Uterus (tissue), 3 donors: ENCODE measurements at regions not wholly inside any gene's neighbourhood (a gene's known extent, or its start where the extent isn't known, plus 50 kb on each side); places are given as distances from the start of the nearest gene placed in this dataset.

Experiments
- DNase-seq, 2 donors: peaks; one replicate each; pipeline ENCODE4 v3.0.0-alpha.2; 2019 to 2020
- H3K27ac ChIP-seq, 2 donors: fragments of 200-600 bp; sonication (generic); 1 replicate in 1 of 2; 2 replicates in 1 of 2; pipeline ENCODE4 v1.5.1; 2016 to 2018
- H3K27me3 ChIP-seq, 2 donors: fragments of 200-600 bp; sonication (generic); one replicate each; pipeline ENCODE4 v1.5.1; 2018 to 2019; ENCODE audit warnings: control low read depth in 1 of 2
- H3K36me3 ChIP-seq, 2 donors: fragments of 200-600 bp; sonication (generic); one replicate each; pipeline ENCODE4 v1.5.1; 2019; ENCODE audit warnings: control low read depth in 1 of 2
- H3K4me1 ChIP-seq, 2 donors: fragments of 200-600 bp; sonication (generic); one replicate each; pipeline ENCODE4 v1.5.1; 2018 to 2019; ENCODE audit warnings: control low read depth in 1 of 2
- H3K4me3 ChIP-seq, 2 donors: fragments of 200-600 bp; sonication (generic); 1 replicate in 1 of 2; 2 replicates in 1 of 2; pipeline ENCODE4 v1.5.1; 2018 to 2019; ENCODE audit warnings: mild to moderate bottlenecking in 1 of 2
- H3K9me3 ChIP-seq, 2 donors: fragments of 200-600 bp; sonication (generic); one replicate each; pipeline ENCODE4 v1.5.1; 2019; ENCODE audit warnings: control low read depth in 1 of 2
- CTCF ChIP-seq, 4 experiments: fragments of 200-600 bp in 2 of 4; fragments of 450-650 bp in 2 of 4; sonication (generic) in 2 of 4; IDR thresholded peaks; one replicate each; pipeline ENCODE4 v1.5.1; 2016 to 2019; ENCODE audit warnings: antibody characterized with exemption in 4 of 4, mild to moderate bottlenecking in 2 of 4, moderate library complexity in 1 of 4
- POLR2A ChIP-seq, 2 donors: fragments of 450-650 bp; IDR thresholded peaks; one replicate each; pipeline ENCODE4 v1.6.1; 2016; ENCODE audit warnings: antibody characterized with exemption in 2 of 2, mild to moderate bottlenecking in 1 of 2, moderate library complexity in 1 of 2
- intact Hi-C: fragments of 100-400 bp; cut with DNase I; formaldehyde crosslinking; loops from one replicate; pipeline ENCODE4 v1.15.1; 2023; ENCODE audit warnings: low total_unique reads
- donor health status: DM: yes; HTN: yes; CAD: no.

- Histone ChIP-seq H3K36me3 (no peaks in the 10 kb centered on the region), H3K4me1 (no peaks in the 10 kb centered on the region), H3K27me3 (peaks cover 0 to 3% of the 10 kb centered on the region in 2 donors), H3K9me3 (no peaks in the 10 kb centered on the region), H3K4me3 (no peak overlapping the region), H3K27ac (no peak overlapping the region)
- intact Hi-C loops, result no loop called here
- DNase-seq, result no peak
- no peak for TF ChIP-seq CTCF (IDR thresholded peaks at IDR 0.05)
- no peak for TF ChIP-seq POLR2A (IDR thresholded peaks at IDR 0.05)
Measured at GRCh38 chr6:98335594-98335993, 498.8 kb upstream of the POU3F2 start.

- Histone ChIP-seq H3K27me3 (no peaks in the 10 kb centered on the region), H3K4me3 (no peak overlapping the region), H3K27ac (no peak overlapping the region), H3K4me1 (no peaks in the 10 kb centered on the region), H3K36me3 (no peaks in the 10 kb centered on the region), H3K9me3 (no peaks in the 10 kb centered on the region)
- TF ChIP-seq POLR2A (IDR thresholded peaks at IDR 0.05) (no peak), CTCF (IDR thresholded peaks at IDR 0.05) (no peak)
- no peak for DNase-seq
- intact Hi-C loops, result no loop called here
Measured at GRCh38 chr6:98339506-98339905, 494.9 kb upstream of the POU3F2 start.

GRCh38 chr6:98343004-98343403 is 491.4 kb upstream of the POU3F2 start:
- H3K27me3 ChIP-seq, result no peaks in the 10 kb centered on the region

GRCh38 chr6:98343797-98344196 is 490.6 kb upstream of the POU3F2 start:
- H3K4me3 ChIP-seq, result no peak overlapping the region
- TF ChIP-seq POLR2A (IDR thresholded peaks at IDR 0.05) (no peak), CTCF (IDR thresholded peaks at IDR 0.05) (no peak)
- no peaks in the 10 kb centered on the region for H3K27me3 ChIP-seq
- DNase-seq, result no peak
- H3K36me3 ChIP-seq, result no peaks in the 10 kb centered on the region
- no peaks in the 10 kb centered on the region for H3K9me3 ChIP-seq
- no peak overlapping the region for H3K27ac ChIP-seq
- H3K4me1 ChIP-seq, result no peaks in the 10 kb centered on the region
- intact Hi-C loops, result no loop called here

More at GRCh38 chr6:98343004-98343403, 491.4 kb upstream of the POU3F2 start:
- intact Hi-C loops, result no loop called here
- H3K27ac ChIP-seq, result no peak overlapping the region
- TF ChIP-seq POLR2A (IDR thresholded peaks at IDR 0.05), result no peak
- no peak for TF ChIP-seq CTCF (IDR thresholded peaks at IDR 0.05)
- no peaks in the 10 kb centered on the region for H3K36me3 ChIP-seq
- H3K9me3 ChIP-seq, result no peaks in the 10 kb centered on the region
- no peak for DNase-seq
- no peak overlapping the region for H3K4me3 ChIP-seq
- H3K4me1 ChIP-seq, result no peaks in the 10 kb centered on the region

GRCh38 chr6:98352348-98352747 is 482.0 kb upstream of the POU3F2 start:
- no peaks in the 10 kb centered on the region for H3K36me3 ChIP-seq
- H3K4me3 ChIP-seq, result no peak overlapping the region
- intact Hi-C loops, result no loop called here
- H3K4me1 ChIP-seq, result no peaks in the 10 kb centered on the region
- no peaks in the 10 kb centered on the region for H3K9me3 ChIP-seq
- TF ChIP-seq POLR2A (IDR thresholded peaks at IDR 0.05) (no peak), CTCF (IDR thresholded peaks at IDR 0.05) (no peak)
- H3K27me3 ChIP-seq, result no peaks in the 10 kb centered on the region
- no peak overlapping the region for H3K27ac ChIP-seq
- no peak for DNase-seq
